HS-5 (cell line): ENCODE measurements at regions not wholly inside any gene's neighbourhood (a gene's known extent, or its start where the extent isn't known, plus 50 kb on each side); places are given as distances from the start of the nearest gene placed in this dataset.

Source experiments
- DNase-seq: peaks from one replicate; pipeline ENCODE4 v3.0.0-alpha.2; 2012; ENCODE audit warnings: low read depth

DNA sequence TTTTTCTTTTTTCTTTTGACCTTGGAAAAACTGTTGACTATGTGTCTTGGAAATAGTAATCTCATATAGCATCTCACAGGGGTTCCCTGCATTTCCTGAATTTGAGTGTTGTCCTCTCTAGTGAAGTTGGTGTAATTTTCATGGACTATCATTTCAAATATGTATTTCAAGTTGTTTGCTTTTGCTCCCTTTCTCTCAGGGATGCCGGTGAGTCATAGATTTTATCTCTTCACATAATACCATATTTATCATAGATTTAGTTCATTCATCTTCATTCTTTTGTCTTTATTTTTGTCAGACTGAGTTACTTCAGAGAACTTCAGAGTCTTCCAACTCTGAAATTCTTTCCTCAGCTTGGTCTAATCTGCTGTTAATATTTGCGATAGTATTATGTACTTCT, 1320.6 kb downstream of the LRFN5 start:
- no peak for DNase-seq

DNA sequence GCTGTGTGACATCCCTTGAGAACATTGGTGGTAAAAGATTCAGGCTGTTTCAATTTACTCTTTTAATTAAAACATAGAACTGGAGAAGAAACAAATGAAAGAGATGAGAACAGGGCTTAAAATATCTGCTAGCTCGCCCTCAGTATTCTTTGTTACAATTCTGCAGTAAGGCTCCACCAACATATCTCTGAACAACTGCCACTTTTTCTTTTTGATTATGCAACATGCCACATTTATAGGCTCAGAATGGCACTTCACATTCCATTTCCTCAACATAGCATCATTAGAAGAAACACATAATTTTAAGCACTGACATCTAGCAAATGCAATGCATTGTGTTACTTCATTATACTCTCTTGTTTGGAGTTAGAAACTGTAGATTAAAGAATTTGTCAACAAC, 1315.2 kb downstream of the LRFN5 start:
- no peak for DNase-seq

DNA sequence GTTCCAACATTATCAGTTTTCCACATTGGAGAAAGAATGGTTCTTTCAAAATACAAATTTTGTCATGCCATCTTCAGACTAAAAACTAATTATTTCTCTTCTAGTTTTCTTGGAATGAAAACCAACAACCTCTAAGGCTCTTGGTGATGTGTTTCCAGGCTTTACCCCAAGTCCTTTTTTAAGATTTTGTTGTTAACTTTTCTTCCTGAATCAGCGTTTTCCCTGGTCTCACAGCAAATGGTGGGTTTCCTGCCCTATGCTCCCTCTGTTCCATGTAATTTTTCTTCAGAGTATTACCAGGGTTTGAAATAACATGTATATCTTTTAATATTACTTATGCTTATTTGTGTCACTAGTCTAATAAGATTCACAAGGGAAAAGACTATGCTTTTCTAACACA, 1311.9 kb downstream of the LRFN5 start:
- no peak for DNase-seq

DNA sequence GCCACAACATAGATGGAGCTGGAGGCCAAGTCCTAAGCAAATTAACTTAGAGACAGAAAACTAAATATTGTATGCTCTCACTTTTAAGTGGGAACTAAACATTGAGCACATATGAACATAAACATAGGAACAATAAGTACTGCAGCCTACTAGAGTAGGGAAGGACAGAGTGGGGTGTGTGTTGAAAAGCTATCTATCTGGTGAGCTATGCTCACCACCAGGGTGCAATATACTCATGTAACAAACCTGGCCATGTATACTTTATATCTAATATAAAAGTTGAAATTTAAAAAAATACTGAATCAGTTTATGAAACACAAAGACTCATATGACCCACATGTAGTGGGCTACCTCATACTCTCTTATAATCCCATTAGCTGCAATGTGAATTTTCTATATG, 1305.0 kb downstream of the LRFN5 start:
- DNase-seq, result no peak

DNA sequence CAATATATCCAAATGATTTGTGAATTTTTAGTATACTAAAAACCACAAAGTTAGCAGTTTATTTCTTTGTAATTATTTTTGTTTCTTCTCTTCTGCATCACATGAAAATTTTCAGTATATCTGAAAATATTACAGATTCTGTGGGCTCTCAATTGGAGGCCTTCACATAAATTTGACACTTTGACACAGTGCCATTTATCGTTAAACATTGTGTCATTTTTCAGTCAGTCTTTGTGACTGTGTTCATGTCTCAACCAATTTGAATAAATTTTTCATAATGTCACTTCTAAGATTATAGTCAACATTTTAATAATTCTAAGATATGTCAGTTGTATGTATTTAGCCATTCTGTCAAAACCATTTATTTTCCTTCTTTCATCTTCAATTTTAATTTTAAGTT, 1303.0 kb downstream of the LRFN5 start:
- DNase-seq, result no peak

DNA sequence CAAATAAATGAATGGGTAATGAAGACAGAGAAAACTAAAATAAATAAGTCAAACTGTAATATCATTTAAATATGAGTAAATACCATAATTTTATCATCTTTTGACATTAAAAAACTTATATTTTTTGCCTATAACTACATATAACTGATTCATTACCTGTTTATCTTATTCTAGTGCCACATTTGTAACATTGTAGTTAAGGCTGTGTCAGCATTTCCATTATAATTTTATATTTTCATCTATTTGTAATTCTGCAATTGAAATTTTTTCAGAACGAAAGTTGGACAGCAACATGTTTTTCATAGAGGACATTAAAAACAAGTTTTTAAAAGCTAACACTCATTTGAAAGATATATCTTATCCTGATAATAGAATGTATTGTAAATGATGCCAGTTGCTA, 1286.5 kb downstream of the LRFN5 start:
- no peak for DNase-seq

DNA sequence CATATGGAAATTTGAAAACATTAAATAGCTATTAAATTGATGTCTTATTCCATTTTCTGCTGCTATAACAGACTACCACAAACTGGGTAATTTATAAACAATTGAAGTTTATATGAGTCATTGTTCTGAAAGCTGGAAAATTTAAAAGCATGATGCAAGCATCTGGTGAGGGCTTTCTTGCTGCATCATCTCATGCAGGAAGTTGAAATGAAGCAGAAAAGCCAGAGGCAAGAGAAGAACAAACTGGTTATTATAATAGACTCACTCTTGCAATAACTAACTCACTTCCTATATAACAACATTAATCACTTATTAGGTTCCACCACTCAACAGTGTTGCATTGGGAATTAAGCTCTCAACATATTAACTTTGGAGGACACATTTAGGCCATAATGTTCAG, 1277.4 kb downstream of the LRFN5 start:
- peak; percentile 64 for DNase-seq

DNA sequence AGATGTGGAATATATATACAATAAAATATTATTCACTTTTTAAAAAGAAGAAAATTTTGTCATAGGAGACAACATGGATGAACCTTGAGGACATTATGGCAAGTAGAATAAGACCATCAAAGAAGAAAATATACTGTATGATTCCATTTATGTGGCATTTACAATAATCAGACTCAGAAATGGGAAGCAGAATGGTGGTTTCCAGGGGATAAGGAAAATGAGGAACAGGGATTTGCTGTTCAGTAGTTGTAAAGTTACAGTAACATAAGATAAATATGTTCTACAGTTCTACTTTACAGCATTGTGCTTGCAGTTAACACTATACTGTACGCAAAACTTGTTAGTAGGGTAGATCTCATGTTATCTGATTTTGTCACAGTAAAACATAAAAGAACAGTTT, 1271.0 kb downstream of the LRFN5 start:
- no peak for DNase-seq

DNA sequence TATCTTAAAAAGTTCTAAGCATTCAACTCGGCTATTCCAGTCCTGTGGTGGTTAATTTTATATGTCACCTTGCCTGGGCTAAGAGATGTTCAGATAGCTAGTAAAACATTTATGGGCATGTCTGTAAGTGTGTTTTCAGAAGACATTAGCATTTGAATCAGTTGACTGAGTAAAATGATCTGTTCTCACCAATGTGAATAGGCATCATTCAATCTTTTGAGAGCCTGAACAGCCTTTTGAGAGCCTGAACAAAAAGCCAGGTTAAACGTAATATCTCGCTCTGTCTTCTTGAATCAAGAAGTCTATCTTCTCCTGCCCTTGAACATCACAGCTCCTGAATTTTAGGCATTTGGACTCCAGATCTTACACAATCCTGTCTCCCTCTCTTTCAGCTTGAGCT, 1266.1 kb downstream of the LRFN5 start:
- no peak for DNase-seq

- DNase-seq, result no peak
These were observed 1263.0 kb downstream of the LRFN5 start for GRCh38 chr14:42869681-42870080.

GRCh38 chr14:42862114-42862513, 1255.4 kb downstream of the LRFN5 start:
- no peak for DNase-seq

- DNase-seq, result no peak
These were observed 1253.7 kb downstream of the LRFN5 start for GRCh38 chr14:42860371-42860770.

- DNase-seq, result no peak
These were observed 1249.4 kb downstream of the LRFN5 start for GRCh38 chr14:42856106-42856505.

- DNase-seq, result no peak
These were observed 1248.4 kb downstream of the LRFN5 start for GRCh38 chr14:42855085-42855484.

DNA sequence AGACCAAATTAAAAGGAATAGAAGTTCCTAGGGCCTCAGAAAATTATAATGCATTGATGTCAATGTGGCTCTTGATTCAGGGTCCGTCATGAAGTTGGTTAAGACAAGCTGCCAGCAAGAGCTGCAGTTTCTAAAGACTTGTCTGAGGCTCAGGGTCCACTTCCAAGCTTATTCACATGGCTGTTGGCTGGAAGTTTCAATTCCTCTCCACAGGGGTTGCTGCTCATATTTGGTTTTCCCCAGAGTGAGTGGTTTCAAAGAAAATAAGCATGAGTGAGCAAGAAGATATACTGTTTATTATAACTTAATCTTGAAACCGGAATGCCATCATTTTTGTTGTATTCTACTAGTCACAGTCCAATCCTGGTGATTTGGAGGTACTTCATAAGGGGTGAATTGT, 1247.4 kb downstream of the LRFN5 start:
- no peak for DNase-seq

- DNase-seq, result no peak
These were observed 1242.0 kb downstream of the LRFN5 start for GRCh38 chr14:42848652-42849051.

DNA sequence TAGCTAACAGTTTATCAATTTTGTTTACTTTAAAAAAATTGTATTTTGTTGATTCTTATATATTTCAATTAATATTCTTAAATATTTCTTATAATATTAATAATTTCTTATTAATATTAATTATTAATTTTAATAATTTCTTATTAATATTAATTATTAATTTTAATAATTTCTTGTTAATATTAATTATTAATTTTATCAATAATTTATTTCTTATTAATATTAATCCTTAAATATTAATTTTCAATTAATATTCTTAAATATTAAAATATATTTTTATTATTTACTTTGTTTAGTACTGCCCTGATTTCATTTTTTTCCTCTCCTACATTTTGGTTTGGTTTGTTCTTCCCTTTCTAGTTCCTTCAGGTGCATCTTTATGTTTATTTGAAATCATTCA, 1208.1 kb downstream of the LRFN5 start:
- no peak for DNase-seq

DNA sequence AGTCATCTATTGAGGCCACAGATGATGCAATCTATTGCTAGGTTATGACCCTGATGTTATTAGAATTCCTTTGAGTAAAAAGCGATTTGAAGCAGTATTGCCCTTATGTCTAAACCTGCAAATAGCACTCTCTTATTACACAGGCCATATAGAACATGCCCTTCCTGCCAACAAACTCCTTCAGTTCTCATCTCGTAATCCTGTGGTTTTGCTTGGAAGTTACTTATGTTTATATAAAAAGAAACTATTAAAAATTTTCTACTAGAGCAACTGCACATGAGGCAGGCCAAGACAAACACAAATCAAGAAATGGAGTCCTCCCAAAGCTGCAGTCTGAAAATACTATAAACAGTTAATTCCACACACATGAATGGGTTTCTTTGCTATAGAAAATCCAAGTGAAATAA, 1200.2 kb downstream of the LRFN5 start:
- DNase-seq, result no peak

GRCh38 chr14:42804141-42804540, 1197.5 kb downstream of the LRFN5 start:
- no peak for DNase-seq

DNA sequence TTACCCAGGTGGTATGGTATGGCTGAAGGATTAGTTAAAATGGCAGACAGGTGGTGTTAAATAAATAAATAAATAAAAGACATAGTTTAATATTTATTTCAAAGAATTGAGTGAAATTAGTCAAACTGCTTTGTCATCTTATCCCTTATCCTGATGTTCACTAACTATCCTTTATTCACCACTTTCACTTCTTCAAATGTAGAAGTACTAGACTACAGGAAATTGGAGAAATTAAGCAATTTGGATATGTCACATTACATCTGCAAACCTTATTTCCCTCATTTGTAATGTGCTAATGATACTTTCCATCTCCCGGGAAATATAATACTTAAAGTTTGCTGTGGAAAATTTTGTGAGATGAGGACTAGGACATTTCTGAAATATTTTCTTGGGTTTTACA, 1195.7 kb downstream of the LRFN5 start:
- DNase-seq, result no peak

- DNase-seq, result no peak
These were observed 1185.5 kb downstream of the LRFN5 start for GRCh38 chr14:42792166-42792565.

DNA sequence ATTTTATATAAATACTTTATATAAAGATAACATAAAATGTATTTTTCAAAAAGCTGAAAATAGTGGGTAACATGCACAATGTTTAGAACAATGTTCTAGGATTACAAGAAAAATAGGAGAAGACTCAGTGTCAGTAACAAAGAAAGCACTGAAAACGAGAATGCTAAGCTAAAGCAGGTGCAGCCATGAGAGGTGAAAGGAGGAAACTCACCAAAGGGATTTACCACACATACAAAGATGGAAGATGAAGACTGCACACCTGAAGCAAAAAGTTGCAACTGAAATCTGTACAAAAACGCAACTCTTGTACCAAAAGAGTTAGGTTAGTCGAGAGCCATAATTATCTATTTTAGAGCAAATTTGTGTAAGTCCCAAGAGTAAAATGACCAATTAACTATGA, 1176.1 kb downstream of the LRFN5 start:
- DNase-seq, result no peak

- DNase-seq, result no peak
These were observed 1172.3 kb downstream of the LRFN5 start for GRCh38 chr14:42778984-42779383.

DNA sequence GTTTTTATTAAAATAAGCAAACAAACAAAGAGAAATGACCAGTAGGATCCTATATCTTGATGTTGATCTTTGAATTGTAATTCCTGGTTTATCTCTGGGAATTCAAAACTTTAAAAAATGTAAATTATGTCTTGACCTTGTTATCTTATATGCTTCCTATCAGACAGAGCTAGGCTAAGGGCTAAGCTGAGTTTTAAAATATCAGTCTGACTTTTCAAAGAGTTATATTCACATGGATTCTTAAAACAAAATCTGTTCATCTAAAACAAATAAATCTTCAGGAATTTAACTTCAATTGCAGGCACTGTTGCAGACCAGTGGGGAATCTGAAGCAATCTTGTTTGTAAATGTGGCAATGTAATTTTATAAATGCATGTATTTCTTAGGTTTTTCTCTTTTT, 1144.1 kb downstream of the LRFN5 start:
- DNase-seq, result no peak

DNA sequence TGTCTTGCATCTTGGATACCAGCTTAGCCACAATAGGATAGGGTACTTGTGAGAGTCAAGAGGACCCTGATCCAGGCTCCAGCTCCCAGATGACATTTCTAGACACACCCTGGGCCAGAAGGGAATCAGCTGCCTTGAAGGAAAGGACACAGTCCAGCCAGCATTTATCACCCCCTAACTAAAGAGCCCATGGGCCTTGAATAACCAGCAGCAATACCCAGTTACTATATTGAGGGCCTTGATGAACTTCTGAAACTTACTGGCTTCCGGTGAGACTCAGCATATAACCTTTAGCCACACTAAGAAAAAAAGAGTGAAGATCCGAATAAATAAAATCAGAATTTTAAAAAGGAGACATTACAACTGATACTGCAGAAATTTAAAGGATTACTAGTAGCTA, 1135.4 kb downstream of the LRFN5 start:
- no peak for DNase-seq
